HG03571 (cell line): ENCODE measurements at regions not wholly inside any gene's neighbourhood (a gene's known extent, or its start where the extent isn't known, plus 50 kb on each side); places are given as distances from the start of the nearest gene placed in this dataset.

Experiments
- ATAC-seq: cut with Tn5 transposase; IDR thresholded peaks from one replicate; pipeline ENCODE4 v1.9.1; 2021; ENCODE audit not compliant: unreplicated experiment

GRCh38 chr17:37796076-37796475 lies 51.2 kb upstream of the HNF1B start:
- ATAC-seq = no peak
